ENCODE measurements at regions not wholly inside any gene's neighbourhood (a gene's known extent, or its start where the extent isn't known, plus 50 kb on each side); places are given as distances from the start of the nearest gene placed in this dataset.
"Not testable (repeated sequence)": the region's sequence is repeated elsewhere in the genome, so short reads cannot be mapped to it uniquely, and the experiment has no call there.

DNA sequence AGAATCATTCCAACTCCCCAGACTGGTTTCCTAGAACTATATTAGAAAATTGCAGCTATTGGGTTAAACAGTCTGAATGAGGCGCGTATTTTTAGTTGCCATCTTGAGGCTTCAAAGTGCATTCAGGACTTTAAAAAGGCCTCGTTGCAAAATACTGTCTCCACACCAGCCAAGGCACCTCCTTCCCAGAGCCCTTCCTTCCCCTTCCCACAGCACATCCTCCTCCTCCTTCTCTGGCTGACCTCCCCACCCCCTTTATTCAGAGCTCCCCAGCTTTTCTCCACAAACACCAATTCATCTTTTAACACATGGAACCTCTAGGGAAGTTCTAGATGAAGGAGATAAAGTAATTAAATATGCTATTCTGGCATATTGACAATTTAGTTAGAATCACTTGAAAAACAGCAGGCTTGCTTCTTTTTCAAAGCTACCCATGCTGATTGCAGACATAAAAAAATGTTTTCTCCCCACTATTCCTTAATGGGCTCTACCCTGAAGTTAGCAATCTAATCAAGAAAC, 90.3 kb downstream of the RTP5 start:
- no peak for DNase-seq

DNA sequence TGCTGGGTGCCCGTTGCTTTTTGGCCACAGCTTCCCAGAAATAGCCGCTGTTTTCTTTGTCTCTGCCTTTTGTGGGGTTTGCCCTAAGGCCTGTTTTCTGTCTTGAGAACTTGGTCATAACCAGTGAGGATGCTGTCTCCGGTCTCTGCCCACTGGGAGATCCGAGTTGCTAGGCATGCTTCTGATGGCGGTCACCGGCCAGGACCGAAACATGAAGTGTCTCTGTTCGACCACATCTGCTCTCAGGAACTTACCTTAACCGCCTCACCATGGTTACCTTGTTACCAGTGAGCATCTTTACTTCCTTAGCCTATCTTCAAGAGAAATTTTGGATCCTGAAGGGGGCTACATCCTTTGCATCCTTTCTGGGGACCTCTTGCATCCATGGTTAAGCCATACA, 91.9 kb downstream of the RTP5 start:
- DNase-seq: no peak

DNA sequence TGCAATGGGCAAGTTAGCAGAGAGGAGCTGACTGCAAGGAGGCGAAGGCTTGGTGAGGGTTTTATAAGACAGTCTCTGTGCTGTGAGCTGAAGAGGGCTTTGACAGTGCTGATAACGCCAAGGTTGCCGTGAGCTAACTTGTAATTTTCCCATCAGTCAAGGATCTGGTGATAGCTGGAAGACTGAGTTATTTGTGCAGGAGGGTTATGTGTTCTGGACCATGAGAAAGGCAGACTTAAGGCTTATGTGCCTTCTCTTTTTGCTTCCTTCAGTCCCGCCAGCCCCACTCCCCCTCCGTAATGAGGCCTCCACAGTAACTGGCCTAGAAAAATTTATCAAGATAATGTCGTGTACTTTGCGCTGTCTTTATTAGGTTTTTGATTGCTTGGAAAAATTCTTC, 94.6 kb downstream of the RTP5 start:
- no peak for DNase-seq

DNA sequence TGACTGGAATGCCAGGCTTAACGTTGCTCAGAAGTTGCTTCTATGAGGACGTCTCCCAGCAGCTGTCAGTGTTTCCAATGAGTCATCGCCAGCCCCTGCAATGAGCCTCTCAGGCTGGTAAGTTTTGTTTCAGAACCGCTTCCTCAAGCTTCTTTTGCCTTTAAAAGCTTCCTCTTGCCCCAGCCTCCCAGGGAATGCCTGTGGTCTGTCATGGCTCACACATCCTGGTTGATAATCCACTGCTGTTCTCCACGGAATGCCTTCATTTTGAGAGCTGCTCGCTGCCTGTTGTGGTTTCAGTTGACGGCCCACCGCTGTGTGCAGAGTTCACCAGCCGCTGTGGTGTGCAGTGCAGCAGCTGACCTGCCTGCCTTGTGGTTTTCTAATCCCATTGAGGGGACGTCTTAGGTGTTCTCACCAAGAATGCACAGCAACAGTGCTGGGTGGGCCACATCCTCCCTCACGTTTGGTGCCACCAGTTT, 96.4 kb downstream of the RTP5 start:
- DNase-seq: peak; percentile 44

DNA sequence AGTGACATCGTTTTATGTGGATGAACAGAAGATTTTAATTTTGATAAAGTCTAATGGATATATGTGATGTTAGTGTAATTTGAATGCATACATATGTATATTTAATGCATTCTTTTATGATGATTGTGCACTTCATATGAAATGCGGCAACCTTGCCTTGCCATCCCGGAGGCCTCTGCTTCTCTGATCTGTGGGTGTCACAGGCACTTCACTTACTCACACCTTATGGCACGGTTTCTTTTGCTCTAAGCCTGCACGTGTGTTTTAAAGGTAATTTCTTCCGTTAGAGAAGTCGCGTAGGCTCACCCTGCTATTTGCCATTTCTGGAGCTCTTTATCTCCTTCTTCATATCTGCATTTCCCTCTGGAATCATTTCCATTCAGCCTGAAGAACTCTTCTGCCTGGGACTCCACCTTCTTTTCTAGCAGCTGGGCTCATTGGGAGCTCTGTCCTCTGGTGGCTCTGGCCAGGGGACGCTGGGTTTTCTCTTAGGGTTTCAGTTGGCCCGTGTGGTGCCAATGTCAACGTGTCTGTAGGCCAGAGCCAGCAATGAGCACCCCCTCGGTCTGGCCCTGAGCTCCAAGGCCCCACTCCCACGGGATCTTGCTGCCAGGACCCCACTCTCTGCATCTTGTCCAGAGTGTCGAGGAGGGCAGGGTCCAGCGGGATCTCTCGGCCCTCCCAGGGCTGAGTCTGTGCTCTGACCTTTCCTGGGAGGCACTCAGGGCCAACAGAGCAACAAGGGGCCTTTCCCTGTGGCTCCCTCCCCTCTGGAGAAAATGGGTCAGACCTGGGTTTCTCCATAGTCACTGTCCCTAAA, 97.3 kb downstream of the RTP5 start:
- no peak for DNase-seq

DNA sequence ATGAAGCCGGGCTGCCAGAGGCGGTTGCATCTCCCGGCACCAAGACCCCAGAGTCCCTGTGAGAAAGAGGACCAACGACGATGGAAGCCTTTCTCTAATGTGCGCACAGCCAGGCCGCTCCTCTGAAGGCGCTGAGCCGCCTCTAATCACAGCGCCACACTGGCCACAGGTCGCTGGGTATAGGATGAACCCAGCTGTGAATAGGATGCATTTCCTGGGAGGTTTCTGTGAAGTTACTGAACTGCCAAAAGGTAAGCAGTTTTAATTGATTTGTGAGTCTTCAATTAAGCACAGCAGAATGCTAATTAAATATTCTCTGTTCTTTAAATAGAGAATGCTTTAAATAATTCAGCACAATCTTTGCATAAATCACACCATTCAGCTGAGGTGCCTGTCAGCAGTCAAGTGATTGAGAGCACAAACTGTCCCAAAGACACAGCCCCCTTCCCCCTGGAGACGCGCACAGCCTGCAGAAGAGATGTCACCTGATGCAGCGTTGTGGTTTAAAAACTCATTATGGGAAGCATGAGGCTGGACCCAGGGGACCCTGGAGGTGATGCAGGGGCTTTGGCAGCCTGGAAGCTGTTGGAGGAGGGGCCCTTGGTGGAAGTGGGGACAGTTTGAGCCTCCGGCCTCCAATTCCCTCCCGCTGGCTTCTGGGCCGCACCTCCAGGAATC, 98.1 kb downstream of the RTP5 start:
- DNase-seq: no peak

DNA sequence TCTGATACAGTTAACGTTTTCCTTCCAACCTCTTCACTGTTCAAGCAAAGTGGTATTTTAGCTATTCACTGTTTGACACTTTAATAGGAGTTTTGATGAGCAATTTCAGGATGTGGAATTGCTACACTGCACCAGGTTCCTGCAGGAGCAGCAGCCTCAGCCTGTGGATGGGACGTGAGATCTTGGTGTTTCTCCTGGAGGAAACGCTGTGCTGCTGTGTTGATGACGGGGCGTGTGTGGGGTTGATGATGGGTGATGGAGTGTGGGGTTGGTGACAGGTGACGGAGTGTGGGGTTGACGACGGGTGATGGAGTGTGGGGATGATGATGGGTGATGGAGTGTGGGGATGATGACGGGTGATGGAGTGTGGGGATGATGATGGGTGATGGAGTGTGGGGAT, 98.9 kb downstream of the RTP5 start:
- no peak for DNase-seq

DNA sequence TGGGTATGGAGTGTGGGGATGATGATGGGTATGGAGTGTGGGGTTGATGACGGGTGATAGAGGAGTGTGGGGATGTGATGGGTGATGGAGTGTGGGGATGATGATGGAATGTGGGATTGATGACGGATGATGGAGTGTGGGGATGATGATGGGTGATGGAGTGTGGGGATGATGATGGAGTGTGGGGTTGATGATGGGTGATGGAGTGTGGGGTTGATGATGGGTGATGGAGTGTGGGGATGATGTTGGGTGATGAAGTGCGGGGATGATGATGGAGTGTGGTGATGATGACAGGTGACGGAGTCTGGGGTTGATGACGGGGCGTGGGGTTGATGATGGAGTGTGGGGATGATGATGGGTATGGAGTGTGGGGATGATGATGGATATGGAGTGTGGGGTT, 99.7 kb downstream of the RTP5 start:
- DNase-seq: not testable (repeated sequence)

DNA sequence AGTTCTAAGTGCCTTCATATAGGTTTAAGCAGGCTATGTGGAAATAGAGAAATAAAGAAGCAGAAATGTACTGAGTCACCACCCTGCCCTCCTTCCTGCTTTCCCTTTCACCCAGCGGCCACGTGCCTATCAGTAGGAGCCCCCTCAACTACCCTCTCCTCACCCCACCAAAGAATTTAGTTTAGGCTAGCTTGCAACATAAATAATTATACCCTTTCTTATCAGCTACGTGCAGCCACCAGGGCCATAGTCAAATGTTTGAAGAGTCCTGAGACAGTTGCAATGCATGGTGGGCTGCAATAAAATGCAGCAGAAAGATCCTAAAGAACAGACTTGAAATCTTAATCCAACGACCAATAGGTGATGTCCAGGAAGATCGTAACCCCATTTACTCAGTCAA, 101.2 kb downstream of the RTP5 start:
- DNase-seq: no peak

DNA sequence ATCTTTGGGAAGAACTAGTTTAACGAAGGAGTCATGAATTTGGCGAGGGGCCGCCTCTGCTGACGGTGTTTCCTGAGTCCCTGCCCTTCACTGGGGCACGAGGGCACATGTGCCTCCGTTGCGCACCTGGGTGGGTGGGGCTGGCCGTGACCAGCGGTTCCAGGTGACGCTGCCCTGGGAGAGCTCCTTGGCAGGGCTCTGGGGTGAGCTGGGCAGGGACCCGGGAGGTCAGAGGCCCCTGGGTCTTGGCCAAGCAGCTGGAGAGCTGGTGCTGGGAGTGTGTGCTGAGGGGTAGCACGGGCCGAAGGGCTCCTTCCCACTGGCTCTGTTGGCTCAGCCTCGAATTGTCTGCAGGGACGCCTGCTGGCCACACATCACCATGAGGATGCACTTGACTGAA, 104.6 kb downstream of the RTP5 start:
- no peak for DNase-seq

DNA sequence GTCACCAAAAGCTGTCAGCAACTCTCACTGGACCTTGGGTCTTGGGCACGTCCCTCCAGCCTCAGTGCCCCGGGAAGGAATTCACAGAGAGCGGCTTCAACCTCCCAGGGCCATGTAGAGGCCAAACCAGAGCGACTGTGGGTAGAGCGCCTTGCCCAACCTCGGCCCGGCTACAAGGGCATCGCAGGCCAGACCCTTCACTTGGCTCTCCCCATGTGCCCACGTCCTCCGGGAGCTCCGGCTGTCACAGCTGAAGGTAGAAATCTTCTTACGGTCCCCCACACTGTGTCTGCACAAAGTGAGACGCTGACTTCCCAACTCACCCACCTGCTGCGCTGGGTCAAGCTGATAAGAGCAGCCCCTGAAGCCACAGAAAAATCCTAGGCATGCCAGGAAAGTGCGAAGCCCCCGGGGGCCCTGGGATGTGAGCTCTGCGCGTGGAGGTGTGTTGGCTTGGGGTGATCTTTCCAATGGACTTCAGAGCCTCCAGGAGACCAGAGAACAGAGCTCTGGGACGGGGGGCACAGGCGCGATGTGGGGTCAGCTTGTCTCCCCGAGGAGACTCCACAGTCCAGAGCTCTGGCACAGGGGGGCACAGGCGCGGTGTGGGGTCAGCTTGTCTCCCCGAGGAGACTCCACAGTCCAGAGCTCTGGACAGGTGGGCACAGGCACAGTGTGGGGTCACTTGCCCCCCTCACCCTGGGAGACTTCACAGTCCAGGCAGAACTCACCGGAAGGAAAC, 105.5 kb downstream of the RTP5 start:
- DNase-seq: no peak

DNA sequence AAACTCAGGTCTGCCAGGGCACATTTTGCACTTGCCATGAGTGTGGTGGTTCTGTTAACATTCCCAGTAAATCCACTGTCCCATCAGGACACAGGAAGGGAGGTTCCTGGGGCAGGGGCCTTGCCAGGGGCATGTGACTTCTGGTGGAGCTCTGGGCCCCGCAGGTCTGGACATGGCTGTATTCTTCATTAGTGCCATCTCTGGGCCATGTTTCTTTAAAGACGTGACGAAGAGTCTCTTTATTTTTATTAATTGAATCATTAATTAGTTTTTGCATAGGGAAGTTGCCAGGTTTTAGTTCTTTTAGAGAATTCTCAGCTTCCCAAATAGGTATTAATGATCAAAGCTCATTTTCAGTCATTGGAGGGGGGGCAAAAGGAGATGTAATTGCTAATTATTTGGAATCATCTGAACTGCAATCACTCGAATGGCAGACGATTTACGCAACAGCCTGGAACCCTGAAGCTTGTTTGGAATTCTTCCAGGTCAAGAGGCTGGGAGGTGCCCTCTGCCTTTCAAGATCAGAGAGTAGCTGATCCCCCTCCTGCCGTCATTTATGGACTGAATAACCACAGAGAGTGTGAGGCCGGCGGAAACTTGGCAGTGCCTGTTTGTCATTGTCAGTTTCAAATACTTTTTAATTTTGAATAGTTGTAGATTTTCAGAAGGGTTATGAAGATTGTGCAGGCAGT, 106.2 kb downstream of the RTP5 start:
- DNase-seq: no peak

DNA sequence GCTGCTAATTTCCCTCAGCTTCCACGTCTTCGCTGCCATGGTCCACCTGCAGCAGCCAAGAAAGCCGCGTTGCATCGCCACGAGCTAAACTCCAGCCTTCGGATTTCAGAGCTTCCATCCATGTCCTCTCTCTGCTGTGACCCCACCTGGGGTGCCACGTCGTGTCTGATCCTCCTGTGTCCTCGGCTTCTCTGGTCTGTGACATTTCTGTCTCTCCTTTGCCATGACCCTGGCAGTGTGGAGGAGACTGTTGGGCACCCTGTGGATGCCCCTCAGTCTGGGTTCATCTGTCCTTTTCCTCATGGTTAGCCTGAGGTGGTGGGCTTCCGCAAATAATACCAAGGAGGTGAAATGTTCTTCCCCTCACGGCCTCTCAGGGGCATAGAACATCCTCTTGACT, 106.8 kb downstream of the RTP5 start:
- no peak for DNase-seq

DNA sequence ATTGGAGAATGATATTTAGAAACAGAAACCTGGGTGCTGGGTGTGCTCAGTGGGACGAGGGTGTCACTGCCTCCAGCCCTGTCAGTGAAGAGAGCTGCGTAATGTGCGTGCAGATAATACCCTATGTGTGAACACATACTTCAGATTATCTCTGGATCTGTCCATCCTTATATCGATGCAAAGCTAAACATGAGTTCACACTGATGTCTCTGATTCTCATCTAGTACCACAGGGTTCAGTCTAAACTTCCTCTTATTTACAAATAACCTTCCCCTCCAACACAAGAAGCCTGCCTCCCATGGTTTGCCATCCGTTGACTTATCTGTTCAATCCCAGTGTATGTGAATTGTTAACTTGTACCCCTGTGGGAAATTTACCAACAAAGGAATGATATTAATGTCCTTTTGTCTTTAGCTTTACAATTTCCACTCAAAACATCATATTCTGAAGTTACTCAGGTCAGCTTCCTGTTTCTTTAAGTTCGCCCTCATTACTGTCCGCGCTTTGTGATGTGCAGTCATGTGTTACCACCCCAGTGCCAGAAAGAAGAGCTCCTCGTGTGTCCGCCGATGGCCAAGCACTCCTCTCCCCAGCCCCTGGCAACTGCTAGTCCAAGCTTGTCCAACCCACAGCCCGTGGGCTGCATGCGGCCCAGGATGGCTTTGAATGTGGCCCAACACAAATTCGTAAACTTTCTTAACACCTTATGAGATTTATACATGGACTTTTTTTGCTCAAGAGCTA, 108.2 kb downstream of the RTP5 start:
- DNase-seq: no peak

DNA sequence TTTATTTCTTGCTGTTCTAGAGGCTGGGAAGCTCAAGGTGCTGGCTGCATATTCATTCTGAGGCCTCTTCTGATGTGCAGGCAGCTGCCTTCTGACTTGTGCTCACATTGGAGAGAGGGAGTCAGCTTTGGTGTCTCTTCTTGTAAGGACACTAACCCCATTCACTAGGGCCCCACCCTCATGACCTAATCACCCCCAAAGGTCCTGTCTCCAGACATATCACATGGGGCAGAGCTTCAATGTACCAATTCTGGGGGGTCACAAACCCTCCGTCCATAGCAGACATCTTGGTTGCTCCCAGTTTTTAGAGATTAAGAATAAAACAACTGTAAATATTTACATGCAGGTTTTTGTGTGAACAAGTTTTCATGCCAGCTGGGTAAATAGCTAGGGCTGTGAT, 109.1 kb downstream of the RTP5 start:
- DNase-seq: no peak

DNA sequence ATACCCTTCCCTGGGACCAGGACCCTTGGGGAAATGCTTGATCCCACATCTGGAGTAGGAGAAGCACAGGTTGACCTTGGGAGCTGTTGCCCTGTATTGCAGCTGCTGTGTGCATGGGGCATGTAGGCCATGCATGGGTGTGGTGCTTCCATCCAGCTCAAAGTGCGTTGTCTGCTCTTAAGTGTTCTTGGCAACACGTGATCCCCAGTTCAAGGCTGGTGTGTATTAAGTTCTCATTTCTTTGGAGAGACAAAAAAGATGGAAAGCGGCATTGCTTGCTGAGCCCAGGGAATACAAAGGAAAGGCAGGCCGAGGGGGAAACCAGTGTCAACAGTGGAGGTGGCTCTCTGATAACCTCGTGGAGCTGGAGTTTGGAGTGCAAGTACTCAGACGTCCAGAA, 110.7 kb downstream of the RTP5 start:
- DNase-seq: no peak

DNA sequence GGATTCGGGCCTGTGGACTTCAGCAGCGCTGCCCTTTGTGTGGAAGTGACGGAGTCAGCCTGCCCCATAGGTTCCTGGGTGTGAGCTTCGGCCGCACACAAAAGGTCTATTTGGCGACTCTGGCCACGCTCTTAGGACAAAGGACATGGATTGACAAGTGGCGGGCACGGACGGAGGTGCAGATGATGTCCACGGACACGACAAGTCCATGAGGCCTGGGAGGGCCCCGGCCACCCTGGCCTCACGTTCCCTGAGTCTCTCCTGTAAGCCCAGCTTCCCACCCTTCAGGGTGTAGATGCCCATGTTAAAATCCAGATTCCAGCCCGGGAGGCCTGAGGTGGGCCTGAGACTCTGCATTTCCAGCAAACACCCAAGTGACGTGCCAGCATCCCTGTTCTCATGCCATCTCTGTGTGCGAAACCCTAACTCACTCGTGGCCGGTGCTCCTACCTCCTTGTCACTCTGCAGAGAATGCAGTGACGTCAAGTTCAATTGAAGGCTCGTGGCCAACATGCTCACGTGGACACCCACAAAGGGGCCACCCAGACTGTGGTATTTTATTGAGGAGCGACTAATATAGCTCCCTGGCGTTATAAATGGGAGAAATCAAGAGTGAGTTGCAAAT, 111.7 kb downstream of the RTP5 start:
- no peak for DNase-seq

DNA sequence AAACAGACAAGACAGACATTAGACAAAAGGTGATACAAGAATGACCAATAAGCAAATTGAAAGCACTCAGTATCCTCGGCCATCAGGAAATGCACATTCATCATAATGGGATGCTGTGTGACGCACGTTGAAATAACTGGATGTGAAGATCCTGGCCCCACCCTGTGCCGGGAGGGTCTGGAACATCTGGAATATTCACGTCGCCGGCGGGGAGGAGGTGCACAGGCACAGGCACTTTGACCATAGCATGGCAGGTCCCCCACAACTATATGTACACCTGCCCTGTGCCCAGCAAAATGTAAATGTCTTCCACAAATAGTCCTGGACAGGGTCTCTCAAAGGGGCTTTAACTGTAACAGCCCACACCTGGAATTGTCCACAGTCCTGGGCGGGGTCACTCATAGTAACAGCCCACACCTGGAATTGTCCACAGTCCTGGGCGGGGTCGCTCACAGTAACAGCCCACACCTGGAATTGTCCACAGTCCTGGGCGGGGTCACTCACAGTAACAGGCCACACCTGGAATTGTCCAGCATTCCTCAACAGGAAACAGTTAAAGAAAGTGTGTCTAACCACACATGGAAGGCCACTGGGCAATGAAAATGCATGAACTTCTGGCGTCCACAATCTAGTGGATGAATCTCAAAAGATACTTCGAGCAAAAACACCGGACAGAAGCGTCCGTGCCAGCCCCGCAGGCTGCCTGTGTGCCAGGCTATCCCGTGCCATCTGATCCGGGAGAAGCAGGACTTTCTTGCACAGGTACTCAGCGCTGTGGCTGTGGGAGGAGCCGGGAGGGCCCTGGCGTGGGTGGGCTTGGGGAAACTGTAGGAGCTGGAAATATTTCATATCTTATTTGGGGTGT, 113.4 kb downstream of the RTP5 start:
- no peak for DNase-seq

DNA sequence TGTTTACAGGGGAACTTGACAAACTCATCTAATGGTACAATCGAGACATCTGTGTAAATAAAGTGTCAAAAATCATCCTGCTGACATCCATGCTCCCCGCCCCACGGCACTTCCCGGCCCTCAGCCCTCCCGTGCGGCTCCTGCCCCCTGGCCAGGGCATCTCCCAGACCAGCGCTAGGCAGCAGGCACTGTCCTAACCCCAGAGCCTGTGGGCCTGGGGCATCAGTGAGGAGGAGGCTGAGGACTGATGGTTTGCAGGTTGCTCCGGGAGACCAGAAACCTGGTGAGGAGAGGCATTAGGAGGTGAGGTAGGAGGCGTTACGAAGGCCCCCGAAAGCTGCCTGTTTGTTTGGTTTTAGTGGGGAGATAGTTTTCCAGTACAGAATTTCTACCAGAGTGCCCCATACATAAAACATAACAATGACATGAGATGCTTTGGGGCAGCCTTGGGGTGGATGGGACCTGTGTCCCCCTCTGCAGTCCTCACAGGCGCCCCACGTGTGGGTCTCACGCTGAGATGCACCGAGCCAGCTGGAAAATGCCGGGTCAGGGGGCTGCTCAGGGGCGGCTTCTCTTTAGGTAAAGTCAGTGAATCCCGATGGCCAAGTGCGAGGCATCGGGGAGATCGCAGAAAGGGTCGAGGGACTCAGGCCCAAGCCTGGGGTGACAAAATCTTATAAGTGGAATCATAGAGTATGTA, 114.2 kb downstream of the RTP5 start:
- DNase-seq: no peak

DNA sequence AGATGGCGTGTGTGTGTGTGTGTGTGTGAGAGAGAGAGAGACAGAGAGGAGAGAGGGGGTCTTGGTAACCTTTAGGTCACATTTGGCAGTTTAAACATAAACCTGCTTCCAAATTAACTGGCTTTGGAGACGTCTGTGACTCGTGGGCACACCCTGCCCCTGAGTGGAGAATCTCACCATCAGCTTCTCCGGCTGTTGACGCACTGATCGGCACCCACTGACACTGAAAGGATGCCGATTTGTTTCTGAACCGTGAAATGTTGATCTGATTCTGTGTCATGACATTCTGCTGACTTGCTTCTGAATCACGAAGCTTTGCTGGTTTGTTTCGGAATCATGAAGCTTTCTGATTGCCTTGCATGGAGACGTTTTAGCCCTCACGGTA, 114.7 kb downstream of the RTP5 start:
- no peak for DNase-seq
